ENCODE measurements at regions not wholly inside any gene's neighbourhood (a gene's known extent, or its start where the extent isn't known, plus 50 kb on each side); places are given as distances from the start of the nearest gene placed in this dataset.

DNA sequence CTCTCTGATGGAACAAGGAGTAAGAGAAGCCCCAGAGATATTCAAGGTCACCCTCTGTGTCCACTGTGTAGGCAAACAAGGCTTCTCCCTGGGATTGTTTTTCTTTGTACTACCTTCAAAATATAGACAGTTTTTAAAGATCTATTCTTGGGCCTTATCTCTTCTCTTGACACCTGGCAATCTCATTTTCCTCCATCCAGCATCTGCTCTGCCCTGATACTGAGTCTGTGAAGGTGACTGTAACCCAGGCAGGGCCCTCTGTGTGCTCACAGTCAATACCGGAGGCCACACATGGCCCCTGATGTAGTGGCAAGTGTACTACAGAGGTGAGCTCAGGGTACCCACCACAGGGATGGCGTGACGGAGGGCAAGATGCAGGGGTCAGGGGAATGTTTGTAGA lies 221.1 kb downstream of the SNX10 start:
- 92 to 98% methylated on average over 3 of the region's 3 CpGs for WGBS, 2 experiments
- no peak overlapping the region for H3K4me3 ChIP-seq (ENCODE audit: insufficient read depth, low read depth, low read length)
- H3K36me3 ChIP-seq (ENCODE audit: control insufficient read depth, insufficient read depth, low read length) = no peaks in the 10 kb centered on the region
- H3K27ac ChIP-seq (ENCODE audit: insufficient read depth, low read depth, low read length, poor library complexity, severe bottlenecking) = no peak overlapping the region
- H3K9me3 ChIP-seq (ENCODE audit: control insufficient read depth, low read length) = no peaks in the 10 kb centered on the region
- no peaks in the 10 kb centered on the region for H3K27me3 ChIP-seq (ENCODE audit: control insufficient read depth, insufficient read depth, low read length, poor library complexity, severe bottlenecking)
- no peaks in the 10 kb centered on the region for H3K4me1 ChIP-seq (ENCODE audit: control insufficient read depth, insufficient read depth, low read length)

DNA sequence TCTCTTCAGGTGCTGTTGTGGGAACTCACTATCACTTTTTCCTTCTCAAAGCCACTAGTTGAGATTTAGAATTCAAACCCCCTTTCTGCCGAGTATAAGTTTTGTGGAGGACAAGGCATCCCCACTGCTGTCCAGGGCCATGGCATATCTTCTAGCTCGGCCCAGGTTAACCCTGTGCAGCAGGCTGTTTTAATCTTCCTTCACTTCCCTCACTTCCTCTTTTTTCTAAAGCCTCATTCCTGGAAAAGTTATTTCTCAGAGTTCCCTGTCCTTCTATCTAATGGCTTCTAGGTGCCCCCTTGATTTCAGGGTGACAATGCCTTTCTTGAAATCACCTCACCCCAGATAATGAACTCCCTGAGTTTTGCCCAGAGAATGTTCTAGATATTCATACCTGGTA lies 222.3 kb downstream of the SNX10 start:
- Histone ChIP-seq H3K36me3 (ENCODE audit: control insufficient read depth, insufficient read depth, low read length) (no peaks in the 10 kb centered on the region), H3K27me3 (ENCODE audit: control insufficient read depth, insufficient read depth, low read length, poor library complexity, severe bottlenecking) (no peaks in the 10 kb centered on the region), H3K27ac (ENCODE audit: insufficient read depth, low read depth, low read length, poor library complexity, severe bottlenecking) (no peak overlapping the region), H3K4me3 (ENCODE audit: insufficient read depth, low read depth, low read length) (no peak overlapping the region), H3K4me1 (ENCODE audit: control insufficient read depth, insufficient read depth, low read length) (no peaks in the 10 kb centered on the region), H3K9me3 (ENCODE audit: control insufficient read depth, low read length) (no peaks in the 10 kb centered on the region)
- WGBS, 2 experiments = 91 to 96% methylated on average over 2 of the region's 2 CpGs

DNA sequence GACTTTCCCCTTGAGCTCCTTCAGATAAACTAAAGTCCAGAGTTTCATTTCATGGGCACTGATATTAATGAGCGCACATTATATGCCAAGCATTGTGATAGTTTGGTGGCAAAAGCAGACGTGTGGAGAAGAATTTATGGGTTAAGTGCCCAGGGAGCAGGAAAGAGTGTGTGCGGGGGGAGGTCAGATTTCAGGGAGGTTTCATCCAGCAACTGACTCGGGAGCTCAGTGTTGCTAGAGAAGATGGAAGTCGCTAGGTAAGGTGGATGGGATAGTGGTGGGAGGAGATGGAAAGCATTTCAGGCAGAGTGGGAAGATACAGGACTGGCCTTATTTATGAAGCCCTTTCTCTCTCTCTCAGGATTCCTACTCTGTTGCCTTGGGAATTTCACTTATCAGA lies 223.0 kb downstream of the SNX10 start:
- H3K4me1 ChIP-seq (ENCODE audit: control insufficient read depth, insufficient read depth, low read length) = no peaks in the 10 kb centered on the region
- WGBS, 2 experiments = 89 to 92% methylated on average over 5 of the region's 5 CpGs
- no peak overlapping the region for H3K27ac ChIP-seq (ENCODE audit: insufficient read depth, low read depth, low read length, poor library complexity, severe bottlenecking)
- no peaks in the 10 kb centered on the region for H3K9me3 ChIP-seq (ENCODE audit: control insufficient read depth, low read length)
- H3K36me3 ChIP-seq (ENCODE audit: control insufficient read depth, insufficient read depth, low read length) = no peaks in the 10 kb centered on the region
- H3K27me3 ChIP-seq (ENCODE audit: control insufficient read depth, insufficient read depth, low read length, poor library complexity, severe bottlenecking) = no peaks in the 10 kb centered on the region
- no peak overlapping the region for H3K4me3 ChIP-seq (ENCODE audit: insufficient read depth, low read depth, low read length)

DNA sequence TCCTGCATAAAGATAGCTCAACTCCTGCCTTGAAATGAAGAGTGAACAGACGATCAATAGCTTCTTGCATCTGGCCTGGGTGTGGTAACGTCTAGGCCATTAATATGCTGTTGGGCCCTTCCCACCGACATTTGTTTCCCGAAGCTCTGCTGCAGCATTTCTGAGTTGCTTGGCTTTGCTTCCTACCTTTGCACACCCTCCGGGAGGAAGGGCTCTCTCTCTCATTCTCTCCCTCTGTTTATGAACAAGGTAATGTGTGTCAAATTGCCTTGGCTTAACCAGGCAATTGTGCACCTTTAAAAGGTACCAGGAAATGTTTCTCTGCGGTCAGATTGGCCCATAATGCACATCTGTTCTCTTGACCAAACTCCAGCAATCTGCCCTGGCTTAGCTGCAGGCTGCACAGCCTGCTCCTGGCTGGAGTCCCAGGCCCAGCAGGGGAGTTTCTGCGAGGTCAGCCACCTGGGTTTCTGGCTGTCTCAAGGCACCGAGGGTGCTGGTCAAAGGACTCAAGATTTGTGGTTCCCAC lies 223.7 kb downstream of the SNX10 start:
- Histone ChIP-seq H3K9me3 (ENCODE audit: control insufficient read depth, low read length) (no peaks in the 10 kb centered on the region), H3K4me1 (ENCODE audit: control insufficient read depth, insufficient read depth, low read length) (no peaks in the 10 kb centered on the region), H3K27me3 (ENCODE audit: control insufficient read depth, insufficient read depth, low read length, poor library complexity, severe bottlenecking) (no peaks in the 10 kb centered on the region), H3K4me3 (ENCODE audit: insufficient read depth, low read depth, low read length) (no peak overlapping the region), H3K27ac (ENCODE audit: insufficient read depth, low read depth, low read length, poor library complexity, severe bottlenecking) (no peak overlapping the region), H3K36me3 (ENCODE audit: control insufficient read depth, insufficient read depth, low read length) (no peaks in the 10 kb centered on the region)
- WGBS, 2 experiments = 89 to 95% methylated on average over 8 of the region's 8 CpGs

DNA sequence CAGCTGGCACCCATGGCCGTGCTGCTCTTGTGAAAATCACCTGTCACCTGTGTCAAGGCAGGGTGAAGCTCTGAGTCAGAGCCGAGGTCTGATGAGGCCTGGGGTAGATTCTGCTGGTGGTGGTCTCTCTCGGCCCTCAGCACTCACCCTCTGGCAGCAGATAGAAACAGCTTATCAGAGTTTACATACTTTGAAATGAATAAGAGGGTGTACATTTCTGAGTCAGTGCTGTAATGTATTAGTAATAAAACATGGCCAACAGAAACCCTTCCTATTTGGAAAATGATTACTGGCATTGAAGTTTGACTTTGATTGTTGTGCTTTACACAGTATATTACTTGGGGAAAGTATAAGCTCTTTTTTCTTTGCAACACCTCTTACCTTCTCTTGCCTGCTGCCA lies 228.8 kb downstream of the SNX10 start:
- H3K27me3 ChIP-seq (ENCODE audit: control insufficient read depth, insufficient read depth, low read length, poor library complexity, severe bottlenecking) = no peaks in the 10 kb centered on the region
- H3K4me1 ChIP-seq (ENCODE audit: control insufficient read depth, insufficient read depth, low read length) = no peaks in the 10 kb centered on the region

DNA sequence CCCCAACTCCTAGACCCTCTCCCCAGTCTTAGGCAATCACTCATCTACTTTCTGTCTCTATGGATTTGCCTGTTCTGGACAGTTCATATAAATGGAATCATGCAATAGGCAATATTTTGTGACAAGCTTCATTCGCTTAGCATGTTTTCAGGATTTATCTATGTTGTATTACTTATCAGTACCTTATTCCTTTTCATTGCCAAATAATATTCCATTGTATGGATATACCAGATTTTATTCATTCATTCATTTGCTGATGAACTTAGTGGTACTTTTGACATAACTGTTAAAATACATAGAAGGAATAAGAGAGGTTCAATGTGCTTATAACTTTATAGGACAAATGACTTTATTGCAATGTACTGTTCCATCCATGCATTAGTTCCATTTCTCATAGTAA lies 231.0 kb downstream of the SNX10 start:
- Histone ChIP-seq H3K36me3 (ENCODE audit: control insufficient read depth, insufficient read depth, low read length) (no peaks in the 10 kb centered on the region), H3K27me3 (ENCODE audit: control insufficient read depth, insufficient read depth, low read length, poor library complexity, severe bottlenecking) (no peaks in the 10 kb centered on the region), H3K4me3 (ENCODE audit: insufficient read depth, low read depth, low read length) (no peak overlapping the region), H3K27ac (ENCODE audit: insufficient read depth, low read depth, low read length, poor library complexity, severe bottlenecking) (no peak overlapping the region), H3K9me3 (ENCODE audit: control insufficient read depth, low read length) (no peaks in the 10 kb centered on the region), H3K4me1 (ENCODE audit: control insufficient read depth, insufficient read depth, low read length) (no peaks in the 10 kb centered on the region)
- WGBS, 2 experiments = 85% methylated on average over 1 of the region's 1 CpG; no CpG with 5 or more reads in 1 of the 2 experiments

More for the DNA sequence above, 228.8 kb downstream of the SNX10 start:
- Histone ChIP-seq H3K36me3 (ENCODE audit: control insufficient read depth, insufficient read depth, low read length) (no peaks in the 10 kb centered on the region), H3K4me3 (ENCODE audit: insufficient read depth, low read depth, low read length) (no peak overlapping the region), H3K27ac (ENCODE audit: insufficient read depth, low read depth, low read length, poor library complexity, severe bottlenecking) (no peak overlapping the region), H3K9me3 (ENCODE audit: control insufficient read depth, low read length) (no peaks in the 10 kb centered on the region)
- WGBS, 2 experiments = 87 to 96% methylated on average over 3 of the region's 3 CpGs

DNA sequence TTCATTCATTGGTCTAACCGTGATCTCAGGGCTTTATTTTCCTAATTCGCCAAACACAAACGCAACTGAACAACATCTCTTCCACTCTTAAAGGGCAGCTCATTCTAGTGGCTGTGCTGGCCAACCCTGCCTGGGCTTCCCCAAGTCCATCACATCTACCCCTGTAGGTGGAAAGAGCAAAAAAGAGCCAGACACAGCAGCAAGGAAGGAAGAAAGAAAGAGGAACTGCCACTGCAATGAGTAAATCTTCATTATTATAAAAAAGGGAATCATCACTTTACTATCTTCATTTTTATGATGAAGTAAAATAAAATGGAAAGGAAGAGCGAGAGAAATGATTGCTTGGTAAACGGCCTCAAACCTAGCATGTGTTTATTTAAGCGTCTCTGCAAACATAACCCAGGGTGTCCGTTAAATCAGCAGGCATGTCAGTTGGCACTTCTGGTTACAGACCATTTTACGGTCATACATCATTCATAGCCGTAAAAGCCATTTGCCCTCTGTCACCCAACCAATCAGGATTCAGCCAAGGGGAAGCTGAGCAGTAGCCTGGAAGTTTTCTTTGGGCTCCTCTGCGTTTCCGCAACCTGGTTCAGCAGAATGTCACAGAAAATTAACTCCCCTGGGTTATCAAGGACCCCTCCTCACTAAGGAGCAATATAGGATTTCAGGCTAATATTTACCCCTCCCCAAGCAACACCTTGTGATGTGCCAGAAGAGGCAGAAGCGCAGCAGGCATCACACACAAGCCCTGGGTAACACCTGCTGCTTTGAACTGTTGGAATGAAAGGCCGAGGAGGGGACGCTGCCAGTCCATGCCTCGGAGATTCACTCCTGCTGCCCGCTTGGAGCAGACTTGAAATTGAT lies 234.0 kb downstream of the SNX10 start:
- no peaks in the 10 kb centered on the region for H3K9me3 ChIP-seq (ENCODE audit: control insufficient read depth, low read length)
- no peaks in the 10 kb centered on the region for H3K4me1 ChIP-seq (ENCODE audit: control insufficient read depth, insufficient read depth, low read length)
- no peaks in the 10 kb centered on the region for H3K36me3 ChIP-seq (ENCODE audit: control insufficient read depth, insufficient read depth, low read length)
- H3K27me3 ChIP-seq (ENCODE audit: control insufficient read depth, insufficient read depth, low read length, poor library complexity, severe bottlenecking) = no peaks in the 10 kb centered on the region
- no peak overlapping the region for H3K27ac ChIP-seq (ENCODE audit: insufficient read depth, low read depth, low read length, poor library complexity, severe bottlenecking)
- no peak overlapping the region for H3K4me3 ChIP-seq (ENCODE audit: insufficient read depth, low read depth, low read length)
- 94 to 95% methylated on average over 16 of the region's 16 CpGs for WGBS, 2 experiments

DNA sequence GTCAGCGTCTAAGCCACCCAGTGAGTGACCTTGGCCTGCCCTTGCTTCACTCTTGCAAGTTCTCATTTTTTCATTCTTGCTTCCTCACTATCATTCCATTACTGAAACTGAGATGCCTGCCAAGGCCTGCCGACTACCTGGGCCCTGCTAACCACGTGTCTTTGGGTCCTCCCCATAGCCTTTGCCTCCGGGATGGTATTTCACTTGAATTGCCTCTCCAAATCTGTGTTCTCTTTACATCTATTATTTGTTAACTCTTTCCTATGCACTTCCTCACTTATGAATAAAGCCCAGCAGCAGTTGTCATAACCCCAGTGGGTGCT lies 234.6 kb downstream of the SNX10 start:
- no peaks in the 10 kb centered on the region for H3K4me1 ChIP-seq (ENCODE audit: control insufficient read depth, insufficient read depth, low read length)
- H3K9me3 ChIP-seq (ENCODE audit: control insufficient read depth, low read length) = no peaks in the 10 kb centered on the region
- H3K4me3 ChIP-seq (ENCODE audit: insufficient read depth, low read depth, low read length) = no peak overlapping the region
- H3K27ac ChIP-seq (ENCODE audit: insufficient read depth, low read depth, low read length, poor library complexity, severe bottlenecking) = no peak overlapping the region
- H3K27me3 ChIP-seq (ENCODE audit: control insufficient read depth, insufficient read depth, low read length, poor library complexity, severe bottlenecking) = no peaks in the 10 kb centered on the region
- WGBS, 2 experiments = 85 to 89% methylated on average over 4 of the region's 4 CpGs
- no peaks in the 10 kb centered on the region for H3K36me3 ChIP-seq (ENCODE audit: control insufficient read depth, insufficient read depth, low read length)

DNA sequence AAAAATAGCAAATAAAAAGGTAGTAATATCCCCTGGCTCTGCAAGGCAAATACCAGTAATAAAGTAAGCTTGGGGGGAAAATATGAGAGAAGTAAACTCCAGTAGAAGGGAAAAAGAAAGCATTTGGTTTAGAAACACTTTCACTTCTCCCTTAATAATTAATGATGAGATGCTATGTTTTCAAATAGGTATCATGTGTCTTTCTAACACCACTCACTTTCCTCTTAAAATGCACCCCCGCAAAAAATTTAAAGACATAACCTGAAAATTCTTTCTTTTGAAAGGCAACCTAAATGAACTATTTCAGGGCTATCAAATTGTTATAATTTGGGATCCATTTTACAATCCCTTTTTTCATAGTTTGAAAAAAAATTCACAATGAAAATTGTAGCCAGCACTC lies 240.3 kb downstream of the SNX10 start:
- WGBS, 2 experiments = 89 to 100% methylated on average over 1 of the region's 1 CpG
- Histone ChIP-seq H3K4me3 (ENCODE audit: insufficient read depth, low read depth, low read length) (no peak overlapping the region), H3K27ac (ENCODE audit: insufficient read depth, low read depth, low read length, poor library complexity, severe bottlenecking) (no peak overlapping the region), H3K36me3 (ENCODE audit: control insufficient read depth, insufficient read depth, low read length) (no peaks in the 10 kb centered on the region), H3K9me3 (ENCODE audit: control insufficient read depth, low read length) (no peaks in the 10 kb centered on the region), H3K4me1 (ENCODE audit: control insufficient read depth, insufficient read depth, low read length) (peaks cover 6% of the 10 kb centered on the region), H3K27me3 (ENCODE audit: control insufficient read depth, insufficient read depth, low read length, poor library complexity, severe bottlenecking) (no peaks in the 10 kb centered on the region)

DNA sequence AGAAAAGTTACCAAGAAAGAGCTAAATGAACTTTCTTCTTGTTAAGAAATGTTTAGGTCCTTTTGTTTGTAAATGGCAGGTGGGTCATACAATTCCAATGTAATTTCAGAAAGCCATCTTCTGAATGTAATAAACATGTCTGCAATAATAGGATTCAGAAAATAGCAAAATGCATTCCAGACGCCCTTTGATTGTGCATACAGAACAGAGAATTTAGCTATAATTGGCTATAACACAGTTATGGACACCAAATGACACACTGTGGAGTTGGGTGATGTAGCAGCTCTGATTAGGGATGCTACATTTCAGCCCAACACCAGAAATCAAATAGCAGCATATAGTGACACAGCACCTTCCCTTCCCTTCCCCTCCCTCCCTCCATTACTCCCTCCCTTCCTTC lies 240.8 kb downstream of the SNX10 start:
- no peak overlapping the region for H3K27ac ChIP-seq (ENCODE audit: insufficient read depth, low read depth, low read length, poor library complexity, severe bottlenecking)
- H3K27me3 ChIP-seq (ENCODE audit: control insufficient read depth, insufficient read depth, low read length, poor library complexity, severe bottlenecking) = no peaks in the 10 kb centered on the region
- no peaks in the 10 kb centered on the region for H3K36me3 ChIP-seq (ENCODE audit: control insufficient read depth, insufficient read depth, low read length)
- H3K4me3 ChIP-seq (ENCODE audit: insufficient read depth, low read depth, low read length) = no peak overlapping the region
- H3K4me1 ChIP-seq (ENCODE audit: control insufficient read depth, insufficient read depth, low read length) = peaks cover 6% of the 10 kb centered on the region
- H3K9me3 ChIP-seq (ENCODE audit: control insufficient read depth, low read length) = no peaks in the 10 kb centered on the region
- 63 to 100% methylated on average over 1 of the region's 1 CpG for WGBS, 2 experiments

Data from ectodermal cell (in vitro differentiated cells).